K562 (cell line): ENCODE measurements at regions not wholly inside any gene's neighbourhood (a gene's known extent, or its start where the extent isn't known, plus 50 kb on each side); places are given as distances from the start of the nearest gene placed in this dataset.

Source experiments
- ATAC-seq: fragments of 200-7000 bp; cut with Tn5 transposase; 3 replicates; pipeline ENCODE4 v1.9.1; 2020; ENCODE audit warnings: moderate library complexity
- BruUV-seq: library from RNA; stranded (reverse); fragments of 400-500 nt; replicated peaks from 2 replicates; lab custom pipeline; 2021; lab: Mats Ljungman, UMichigan
- CTCF ChIA-PET: fragments of 300-600 bp; formaldehyde crosslinking; extraction: SDS; loops from one replicate; lab custom pipeline; 2021; ENCODE audit warnings: low intra/inter-chr PET ratio; lab: Yijun Ruan, JAX
- POLR2A ChIA-PET: fragments of 300-600, 350-650 bp; sonication (Branson Sonifier 250); formaldehyde crosslinking; extraction: SDS; loops from one replicate; lab custom pipeline; 2021; ENCODE audit warnings: antibody characterized with exemption, inconsistent platforms; lab: Yijun Ruan, JAX
- DNase-seq, 4 experiments: peaks; one replicate each; pipeline versions ENCODE4 v3.0.0 to v3.0.0-alpha.2; 2011 to 2018; ENCODE audit warnings: low spot score in 3 of 4, mixed read lengths in 3 of 4; ENCODE audit errors: extremely low read depth in 1 of 4
- FAIRE-seq: peaks from 2 replicates; lab custom pipeline; 2011; peaks lifted over from hg19 to GRCh38; lab: Jason Lieb, UNC
- H2AFZ ChIP-seq: 2 replicates; pipeline ENCODE4 v1.6.0; 2011; ENCODE audit warnings: low read depth, low read length, control low read depth, inconsistent platforms
- H3K27ac ChIP-seq: fragments of 200-600 bp; 3 replicates; pipeline ENCODE4 v1.8.0; 2011; ENCODE audit warnings: low read depth, mild to moderate bottlenecking, control low read depth, inconsistent platforms, low read length, moderate library complexity, mixed read lengths; ENCODE audit errors: extremely low read depth
- H3K27me3 ChIP-seq, 2 experiments: fragments of 300-600 bp in 1 of 2; 2 replicates in 1 of 2; 3 replicates in 1 of 2; pipeline versions ENCODE4 v1.6.0 to v1.8.0; 2011; ENCODE audit warnings: inconsistent platforms in 2 of 2, low read length in 2 of 2, mild to moderate bottlenecking in 1 of 2, mixed read lengths in 1 of 2, moderate library complexity in 1 of 2; ENCODE audit not compliant: control insufficient read depth in 2 of 2, insufficient read depth in 2 of 2
- H3K36me3 ChIP-seq: fragments of 300-600 bp; 3 replicates; pipeline ENCODE4 v1.8.0; 2011; ENCODE audit warnings: mild to moderate bottlenecking, low read length, inconsistent platforms; ENCODE audit not compliant: control insufficient read depth, insufficient read depth
- H3K4me1 ChIP-seq, 2 experiments: fragments of 200-600 bp in 1 of 2; replicated peaks in 1 of 2; 2 replicates in 1 of 2; 3 replicates in 1 of 2; pipeline versions ENCODE4 v1.5.1 to v1.8.0; 2011; ENCODE audit warnings: inconsistent platforms in 2 of 2, low read length in 2 of 2, mild to moderate bottlenecking in 1 of 2, mixed read lengths in 1 of 2, moderate library complexity in 1 of 2; ENCODE audit not compliant: control insufficient read depth in 2 of 2, insufficient read depth in 2 of 2
- H3K4me2 ChIP-seq: 2 replicates; pipeline ENCODE4 v1.6.1; 2011; ENCODE audit warnings: low read length, control low read depth, inconsistent platforms, mixed read lengths; ENCODE audit not compliant: insufficient read depth
- H3K4me3 ChIP-seq: fragments of 200-600 bp; sonication (generic), shearing (Covaris generic); 2 replicates; pipeline ENCODE4 v1.5.1; 2016; ENCODE audit warnings: control low read depth, inconsistent platforms
- H3K79me2 ChIP-seq: fragments of 200-600 bp; 3 replicates; pipeline ENCODE4 v1.8.0; 2011; ENCODE audit warnings: low read length, inconsistent platforms; ENCODE audit not compliant: control insufficient read depth, insufficient read depth
- H3K9ac ChIP-seq, 2 experiments: 2 replicates each; pipeline versions ENCODE4 v1.6.0 to v1.6.1; 2011; ENCODE audit warnings: low read depth in 2 of 2, low read length in 2 of 2, control low read depth in 1 of 2, inconsistent platforms in 1 of 2, mild to moderate bottlenecking in 1 of 2, mixed read lengths in 1 of 2; ENCODE audit not compliant: insufficient read depth in 1 of 2
- H3K9me1 ChIP-seq: one replicate; pipeline ENCODE4 v1.6.0; 2011; ENCODE audit warnings: inconsistent platforms, mild to moderate bottlenecking, low read length, moderate library complexity; ENCODE audit not compliant: control insufficient read depth, insufficient read depth
- H3K9me3 ChIP-seq: replicated peaks from 2 replicates; pipeline ENCODE4 v1.5.1; 2011; ENCODE audit warnings: low read depth, low read length, inconsistent platforms; ENCODE audit not compliant: control insufficient read depth, insufficient read depth
- H4K20me1 ChIP-seq: replicated peaks from 2 replicates; pipeline ENCODE4 v1.6.1; 2011; ENCODE audit warnings: low read length, inconsistent platforms, mixed read lengths; ENCODE audit not compliant: control insufficient read depth, insufficient read depth
- CCNT2 ChIP-seq: IDR thresholded peaks from 2 replicates; pipeline ENCODE4 v1.6.1; 2011; ENCODE audit warnings: borderline replicate concordance, low read depth, mild to moderate bottlenecking, moderate library complexity, mixed read lengths, low read length; ENCODE audit not compliant: insufficient read length; ENCODE audit errors: extremely low read depth
- HNRNPK ChIP-seq: fragments of 200-400 bp; formaldehyde crosslinking; IDR thresholded peaks from one replicate; pipeline ENCODE4 v1.6.1; 2018; ENCODE audit warnings: mild to moderate bottlenecking, low read depth, low read length; ENCODE audit not compliant: poor library complexity, severe bottlenecking
- PCBP1 ChIP-seq: fragments of 200-400 bp; formaldehyde crosslinking; IDR thresholded peaks from 2 replicates; pipeline ENCODE4 v1.6.1; 2018; ENCODE audit warnings: mild to moderate bottlenecking, low read depth, low read length; ENCODE audit not compliant: poor library complexity, severe bottlenecking
- PCBP2 ChIP-seq: fragments of 200-400 bp; formaldehyde crosslinking; IDR thresholded peaks from 2 replicates; pipeline ENCODE4 v1.6.1; 2018; ENCODE audit warnings: low read length, low read depth, mild to moderate bottlenecking, moderate library complexity; ENCODE audit not compliant: poor library complexity, severe bottlenecking
- WGBS: fragments of 100-300 bp; shearing (Covaris generic); methylation state at CpG from one replicate; pipeline ENCODE4 v1.1.6; 2016; ENCODE audit warnings: low coverage, mixed read lengths; ENCODE audit not compliant: insufficient coverage; ENCODE audit errors: missing lambda C conversion rate; 5-methylcytosine and 5-hydroxymethylcytosine counted together
- in situ Hi-C: fragments of 300-500 bp; cut with MboI; formaldehyde crosslinking; loops from 4 replicates; pipeline ENCODE4 v1.15.0; 2018; ENCODE audit warnings: inconsistent platforms, mixed read lengths
- intact Hi-C: fragments of 100-400 bp; cut with micrococcal nuclease; formaldehyde crosslinking; loops from 2 replicates; pipeline ENCODE4 v1.14.2; 2022
- TF ChIP-seq, protein P1 (sequence below): fragments of 250-450 bp; sonication (Bioruptor Pico); IDR thresholded peaks from 2 replicates; pipeline ENCODE4 v1.8.0; 2022; ENCODE audit warnings: moderate library complexity, mild to moderate bottlenecking, inconsistent platforms
- TF ChIP-seq, protein P2 (sequence below), 2 experiments: fragments of 200-800 bp in 1 of 2; sonication (Bioruptor generic) in 1 of 2; sonication (generic) in 1 of 2; formaldehyde crosslinking in 1 of 2; IDR thresholded peaks in 1 of 2; conservative IDR thresholded peaks in 1 of 2; 2 replicates each; pipeline versions ENCODE4 v1.5.0 to v1.6.1; 2016 to 2020; ENCODE audit warnings: missing compliant biosample characterization in 1 of 2, missing genetic modification characterization in 1 of 2, missing genetic modification reagents in 1 of 2

DNA sequence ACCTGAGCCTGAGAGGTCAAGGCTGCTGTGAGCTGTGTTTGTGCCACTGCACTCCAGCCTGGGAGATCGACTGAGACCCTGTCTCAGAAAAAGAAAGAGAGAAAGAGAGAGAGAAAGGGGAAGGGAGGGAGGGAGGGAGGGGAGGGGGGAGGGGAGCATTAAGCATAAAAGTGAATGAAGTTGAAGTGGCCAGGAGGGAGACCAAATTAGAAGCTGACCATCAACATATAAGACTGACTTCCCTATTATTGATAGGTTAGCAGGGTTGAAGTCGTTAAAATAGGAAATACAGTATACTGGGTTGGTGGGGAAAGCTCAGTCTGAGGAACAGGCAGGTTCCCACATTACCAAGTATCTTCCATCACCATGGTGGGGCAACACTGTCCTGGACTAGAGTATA is 117.1 kb upstream of the MKLN1 start:
- Histone ChIP-seq H3K79me2 (no peaks in the 10 kb centered on the region), H3K4me1 (no peaks in the 10 kb centered on the region), H3K27ac (no peak overlapping the region), H3K36me3 (no peaks in the 10 kb centered on the region), H3K9me3 (no peaks in the 10 kb centered on the region), H3K27me3 (peaks cover 12 to 13% of the 10 kb centered on the region in 2 experiments), H3K9me1 (no peaks in the 10 kb centered on the region), H3K4me2 (no peak overlapping the region), H3K4me3 (no peak overlapping the region), H4K20me1 (no peaks in the 10 kb centered on the region), H2AFZ (no peak overlapping the region)
- DNase-seq: no peak
- intact Hi-C loops: no loop called here
- WGBS: 4% methylated on average over 2 of the region's 2 CpGs
- in situ Hi-C loops: no loop called here
- ATAC-seq: no peak
- CTCF ChIA-PET: no interaction called here
- no TSS peak for BruUV-seq
- no peak for FAIRE-seq
- POLR2A ChIA-PET: interaction anchor here (0.9 kb wide), 1 partner anchor 12 kb away, joined by 3 read pairs; no protein-coding TSS in a partner anchor
- TF ChIP-seq, protein P1, sequence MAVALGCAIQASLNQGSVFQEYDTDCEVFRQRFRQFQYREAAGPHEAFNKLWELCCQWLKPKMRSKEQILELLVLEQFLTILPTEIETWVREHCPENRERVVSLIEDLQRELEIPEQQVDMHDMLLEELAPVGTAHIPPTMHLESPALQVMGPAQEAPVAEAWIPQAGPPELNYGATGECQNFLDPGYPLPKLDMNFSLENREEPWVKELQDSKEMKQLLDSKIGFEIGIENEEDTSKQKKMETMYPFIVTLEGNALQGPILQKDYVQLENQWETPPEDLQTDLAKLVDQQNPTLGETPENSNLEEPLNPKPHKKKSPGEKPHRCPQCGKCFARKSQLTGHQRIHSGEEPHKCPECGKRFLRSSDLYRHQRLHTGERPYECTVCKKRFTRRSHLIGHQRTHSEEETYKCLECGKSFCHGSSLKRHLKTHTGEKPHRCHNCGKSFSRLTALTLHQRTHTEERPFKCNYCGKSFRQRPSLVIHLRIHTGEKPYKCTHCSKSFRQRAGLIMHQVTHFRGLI: no peak
- TF ChIP-seq HNRNPK (peak; percentile 96), PCBP1 (peak; percentile 97), CCNT2 (no peak), PCBP2 (peak; percentile 96)
- TF ChIP-seq, protein P2, sequence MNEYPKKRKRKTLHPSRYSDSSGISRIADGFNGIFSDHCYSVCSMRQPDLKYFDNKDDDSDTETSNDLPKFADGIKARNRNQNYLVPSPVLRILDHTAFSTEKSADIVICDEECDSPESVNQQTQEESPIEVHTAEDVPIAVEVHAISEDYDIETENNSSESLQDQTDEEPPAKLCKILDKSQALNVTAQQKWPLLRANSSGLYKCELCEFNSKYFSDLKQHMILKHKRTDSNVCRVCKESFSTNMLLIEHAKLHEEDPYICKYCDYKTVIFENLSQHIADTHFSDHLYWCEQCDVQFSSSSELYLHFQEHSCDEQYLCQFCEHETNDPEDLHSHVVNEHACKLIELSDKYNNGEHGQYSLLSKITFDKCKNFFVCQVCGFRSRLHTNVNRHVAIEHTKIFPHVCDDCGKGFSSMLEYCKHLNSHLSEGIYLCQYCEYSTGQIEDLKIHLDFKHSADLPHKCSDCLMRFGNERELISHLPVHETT (CRISPR knock-in tag; conservative IDR thresholded peaks at IDR 0.05 in 1 of 2, IDR thresholded peaks at IDR 0.05 in 1 of 2): no peak
- TF ChIP-seq, all 486 proteins: peak for 3
- H3K9ac ChIP-seq: no peak overlapping the region
